Liver (tissue), 8 donors: ENCODE measurements at regions not wholly inside any gene's neighbourhood (a gene's known extent, or its start where the extent isn't known, plus 50 kb on each side); places are given as distances from the start of the nearest gene placed in this dataset.

ENCODE experiments used
- DNase-seq: peaks from one replicate; pipeline ENCODE4 v3.0.0-alpha.2; 2017; ENCODE audit warnings: low spot score
- H3K27ac ChIP-seq, 2 donors: one replicate each; pipeline ENCODE4 v1.7.0; 2013; ENCODE audit warnings: inconsistent platforms in 2 of 2, low read length in 2 of 2, control low read depth in 1 of 2, low read depth in 1 of 2, mild to moderate bottlenecking in 1 of 2
- H3K27me3 ChIP-seq, 4 donors: one replicate each; pipeline versions ENCODE4 v1.6.1 to v1.7.0; 2013; ENCODE audit warnings: low read length in 3 of 4, inconsistent platforms in 1 of 4, mild to moderate bottlenecking in 1 of 4, moderate library complexity in 1 of 4; ENCODE audit not compliant: control insufficient read depth in 4 of 4, insufficient read depth in 4 of 4
- H3K36me3 ChIP-seq, 4 donors: one replicate each; pipeline versions ENCODE4 v1.6.1 to v1.7.0; 2013; ENCODE audit warnings: low read length in 3 of 4, mild to moderate bottlenecking in 3 of 4, low read depth in 1 of 4, moderate library complexity in 1 of 4; ENCODE audit not compliant: control insufficient read depth in 4 of 4, insufficient read depth in 3 of 4
- H3K4me1 ChIP-seq, 4 donors: one replicate each; pipeline versions ENCODE4 v1.6.1 to v1.7.0; 2013; ENCODE audit warnings: low read length in 3 of 4, mild to moderate bottlenecking in 3 of 4, moderate library complexity in 1 of 4; ENCODE audit not compliant: control insufficient read depth in 4 of 4, insufficient read depth in 4 of 4
- H3K4me3 ChIP-seq, 3 donors: one replicate each; pipeline versions ENCODE4 v1.6.1 to v1.7.0; 2013; ENCODE audit warnings: low read length in 3 of 3, control low read depth in 1 of 3, low read depth in 1 of 3, mild to moderate bottlenecking in 1 of 3
- H3K9ac ChIP-seq, 2 donors: one replicate each; pipeline ENCODE4 v1.7.0; 2013; ENCODE audit warnings: low read length in 2 of 2, mild to moderate bottlenecking in 2 of 2, moderate library complexity in 2 of 2, control low read depth in 1 of 2, low read depth in 1 of 2
- H3K9me3 ChIP-seq, 4 donors: one replicate each; pipeline versions ENCODE4 v1.6.1 to v1.7.0; 2013; ENCODE audit warnings: low read length in 3 of 4; ENCODE audit not compliant: control insufficient read depth in 4 of 4
- ATF3 ChIP-seq: IDR thresholded peaks from 2 replicates; pipeline ENCODE4 v1.6.1; 2016; ENCODE audit warnings: antibody characterized with exemption
- CTCF ChIP-seq: fragments of 150-350 bp; IDR thresholded peaks from 2 replicates; pipeline ENCODE4 v1.5.1; 2017; ENCODE audit warnings: improper control_type of control experiment, low read depth, low read length; ENCODE audit not compliant: missing input control
- EGR1 ChIP-seq, 2 donors: IDR thresholded peaks; 2 replicates each; pipeline ENCODE4 v1.6.1; 2016 to 2018; ENCODE audit warnings: antibody characterized with exemption in 2 of 2, low read depth in 2 of 2
- FOXA2 ChIP-seq: IDR thresholded peaks from 2 replicates; pipeline ENCODE4 v1.6.1; 2016; ENCODE audit warnings: antibody characterized with exemption
- GABPA ChIP-seq, 2 donors: IDR thresholded peaks in 1 of 2; conservative IDR thresholded peaks in 1 of 2; 2 replicates each; pipeline ENCODE4 v1.6.1; 2016; ENCODE audit warnings: antibody characterized with exemption in 2 of 2, mild to moderate bottlenecking in 1 of 2, moderate library complexity in 1 of 2
- HNF4A ChIP-seq, 2 donors: conservative IDR thresholded peaks; 2 replicates each; pipeline ENCODE4 v1.6.1; 2016; ENCODE audit warnings: antibody characterized with exemption in 2 of 2, mild to moderate bottlenecking in 2 of 2
- HNF4G ChIP-seq: IDR thresholded peaks from 2 replicates; pipeline ENCODE4 v1.6.1; 2016; ENCODE audit warnings: antibody characterized with exemption
- JUND ChIP-seq, 2 donors: IDR thresholded peaks; 2 replicates each; pipeline ENCODE4 v1.6.1; 2016; ENCODE audit warnings: antibody characterized with exemption in 2 of 2
- MAX ChIP-seq: IDR thresholded peaks from 2 replicates; pipeline ENCODE4 v1.6.1; 2016; ENCODE audit warnings: antibody characterized with exemption
- NR2F2 ChIP-seq: IDR thresholded peaks from 2 replicates; pipeline ENCODE4 v1.6.1; 2016; ENCODE audit warnings: antibody characterized with exemption
- RAD21 ChIP-seq, 2 donors: IDR thresholded peaks; 2 replicates each; pipeline ENCODE4 v1.6.1; 2016; ENCODE audit warnings: antibody characterized with exemption in 2 of 2, mild to moderate bottlenecking in 2 of 2
- RXRA ChIP-seq, 2 donors: IDR thresholded peaks; 2 replicates each; pipeline ENCODE4 v1.6.1; 2017 to 2018; ENCODE audit warnings: antibody characterized with exemption in 2 of 2, mild to moderate bottlenecking in 1 of 2
- SP1 ChIP-seq: IDR thresholded peaks from 2 replicates; pipeline ENCODE4 v1.6.1; 2018; ENCODE audit warnings: antibody characterized with exemption, mild to moderate bottlenecking
- TAF1 ChIP-seq: conservative IDR thresholded peaks from 2 replicates; pipeline ENCODE4 v1.6.1; 2016; ENCODE audit warnings: antibody characterized with exemption, mild to moderate bottlenecking
- YY1 ChIP-seq: IDR thresholded peaks from 2 replicates; pipeline ENCODE4 v1.6.1; 2016; ENCODE audit warnings: antibody characterized with exemption, mild to moderate bottlenecking
- WGBS: extraction: QIAGEN DNeasy Blood & Tissue Kit; methylation state at CpG from one replicate; pipeline ENCODE4 v1.1.7; 2013; 5-methylcytosine and 5-hydroxymethylcytosine counted together
- TF ChIP-seq, protein P1 (sequence below): IDR thresholded peaks from 2 replicates; pipeline ENCODE4 v1.6.1; 2016; ENCODE audit warnings: antibody characterized with exemption
- TF ChIP-seq, protein P2 (sequence below): IDR thresholded peaks from 2 replicates; pipeline ENCODE4 v1.6.1; 2016; ENCODE audit warnings: antibody characterized with exemption, mild to moderate bottlenecking
- donor health status: healthy.
- donor health status: healthy.
- donor health status: healthy.
- donor health status: healthy.
- donor health status: healthy.

DNA sequence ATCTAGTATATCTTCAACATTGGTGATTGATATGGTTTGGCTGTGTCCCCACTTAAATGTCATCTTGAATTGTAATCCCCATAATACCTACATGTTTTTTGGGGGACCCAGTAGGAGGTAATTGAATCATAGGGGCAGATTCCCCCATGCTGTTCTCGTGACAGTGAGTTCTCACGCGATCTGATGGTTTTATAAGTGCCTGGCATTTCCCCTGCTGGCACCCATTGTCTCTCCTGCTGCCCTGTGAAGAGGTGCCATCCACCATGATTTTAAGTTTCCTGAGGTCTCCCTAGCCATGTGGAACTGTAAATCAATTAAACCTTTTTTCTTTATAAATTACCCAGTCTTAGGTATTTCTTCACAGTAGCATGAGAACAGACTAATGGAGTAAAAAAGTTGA, 1094.6 kb downstream of the ROBO2 start:
- Histone ChIP-seq H3K9ac (no peak overlapping the region), H3K4me3 (no peak overlapping the region), H3K9me3 (no peaks in the 10 kb centered on the region), H3K27me3 (no peaks in the 10 kb centered on the region), H3K27ac (no peak overlapping the region), H3K4me1 (no peaks in the 10 kb centered on the region), H3K36me3 (no peaks in the 10 kb centered on the region)
- WGBS: 78% methylated on average over 3 of the region's 3 CpGs
- no peak for TF ChIP-seq ATF3
- no peak for TF ChIP-seq YY1
- no peak for TF ChIP-seq HNF4G
- no peak for TF ChIP-seq FOXA2
- TF ChIP-seq TAF1: no peak
- TF ChIP-seq, protein P1, sequence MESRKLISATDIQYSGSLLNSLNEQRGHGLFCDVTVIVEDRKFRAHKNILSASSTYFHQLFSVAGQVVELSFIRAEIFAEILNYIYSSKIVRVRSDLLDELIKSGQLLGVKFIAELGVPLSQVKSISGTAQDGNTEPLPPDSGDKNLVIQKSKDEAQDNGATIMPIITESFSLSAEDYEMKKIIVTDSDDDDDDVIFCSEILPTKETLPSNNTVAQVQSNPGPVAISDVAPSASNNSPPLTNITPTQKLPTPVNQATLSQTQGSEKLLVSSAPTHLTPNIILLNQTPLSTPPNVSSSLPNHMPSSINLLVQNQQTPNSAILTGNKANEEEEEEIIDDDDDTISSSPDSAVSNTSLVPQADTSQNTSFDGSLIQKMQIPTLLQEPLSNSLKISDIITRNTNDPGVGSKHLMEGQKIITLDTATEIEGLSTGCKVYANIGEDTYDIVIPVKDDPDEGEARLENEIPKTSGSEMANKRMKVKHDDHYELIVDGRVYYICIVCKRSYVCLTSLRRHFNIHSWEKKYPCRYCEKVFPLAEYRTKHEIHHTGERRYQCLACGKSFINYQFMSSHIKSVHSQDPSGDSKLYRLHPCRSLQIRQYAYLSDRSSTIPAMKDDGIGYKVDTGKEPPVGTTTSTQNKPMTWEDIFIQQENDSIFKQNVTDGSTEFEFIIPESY: no peak
- TF ChIP-seq, protein P2, sequence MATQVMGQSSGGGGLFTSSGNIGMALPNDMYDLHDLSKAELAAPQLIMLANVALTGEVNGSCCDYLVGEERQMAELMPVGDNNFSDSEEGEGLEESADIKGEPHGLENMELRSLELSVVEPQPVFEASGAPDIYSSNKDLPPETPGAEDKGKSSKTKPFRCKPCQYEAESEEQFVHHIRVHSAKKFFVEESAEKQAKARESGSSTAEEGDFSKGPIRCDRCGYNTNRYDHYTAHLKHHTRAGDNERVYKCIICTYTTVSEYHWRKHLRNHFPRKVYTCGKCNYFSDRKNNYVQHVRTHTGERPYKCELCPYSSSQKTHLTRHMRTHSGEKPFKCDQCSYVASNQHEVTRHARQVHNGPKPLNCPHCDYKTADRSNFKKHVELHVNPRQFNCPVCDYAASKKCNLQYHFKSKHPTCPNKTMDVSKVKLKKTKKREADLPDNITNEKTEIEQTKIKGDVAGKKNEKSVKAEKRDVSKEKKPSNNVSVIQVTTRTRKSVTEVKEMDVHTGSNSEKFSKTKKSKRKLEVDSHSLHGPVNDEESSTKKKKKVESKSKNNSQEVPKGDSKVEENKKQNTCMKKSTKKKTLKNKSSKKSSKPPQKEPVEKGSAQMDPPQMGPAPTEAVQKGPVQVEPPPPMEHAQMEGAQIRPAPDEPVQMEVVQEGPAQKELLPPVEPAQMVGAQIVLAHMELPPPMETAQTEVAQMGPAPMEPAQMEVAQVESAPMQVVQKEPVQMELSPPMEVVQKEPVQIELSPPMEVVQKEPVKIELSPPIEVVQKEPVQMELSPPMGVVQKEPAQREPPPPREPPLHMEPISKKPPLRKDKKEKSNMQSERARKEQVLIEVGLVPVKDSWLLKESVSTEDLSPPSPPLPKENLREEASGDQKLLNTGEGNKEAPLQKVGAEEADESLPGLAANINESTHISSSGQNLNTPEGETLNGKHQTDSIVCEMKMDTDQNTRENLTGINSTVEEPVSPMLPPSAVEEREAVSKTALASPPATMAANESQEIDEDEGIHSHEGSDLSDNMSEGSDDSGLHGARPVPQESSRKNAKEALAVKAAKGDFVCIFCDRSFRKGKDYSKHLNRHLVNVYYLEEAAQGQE: no peak
- no peak for TF ChIP-seq HNF4A (conservative IDR thresholded peaks at IDR 0.05)
- no peak for TF ChIP-seq RAD21 (IDR thresholded peaks at IDR 0.05)
- no peak for TF ChIP-seq SP1
- TF ChIP-seq NR2F2: no peak
- TF ChIP-seq JUND (IDR thresholded peaks at IDR 0.05): no peak
- no peak for TF ChIP-seq EGR1 (IDR thresholded peaks at IDR 0.05; ENCODE audit: low read depth in 2 of 2)
- TF ChIP-seq MAX: no peak
- no peak for TF ChIP-seq CTCF
- DNase-seq: no peak

- TF ChIP-seq RXRA (IDR thresholded peaks at IDR 0.05): no peak
- TF ChIP-seq FOXA2: no peak
- TF ChIP-seq, protein P1: no peak
- TF ChIP-seq GABPA (IDR thresholded peaks at IDR 0.05 in 1 of 2, conservative IDR thresholded peaks at IDR 0.05 in 1 of 2): no peak
- Histone ChIP-seq H3K27me3 (no peaks in the 10 kb centered on the region), H3K27ac (no peak overlapping the region), H3K9me3 (no peaks in the 10 kb centered on the region), H3K36me3 (no peaks in the 10 kb centered on the region), H3K4me3 (no peak overlapping the region), H3K9ac (no peak overlapping the region), H3K4me1 (no peaks in the 10 kb centered on the region)
- DNase-seq: no peak
- WGBS: 71% methylated on average over 3 of the region's 3 CpGs
Measured at GRCh38 chr3:78139166-78139565, 1099.3 kb downstream of the ROBO2 start.
